ENCODE measurements at regions not wholly inside any gene's neighbourhood (a gene's known extent, or its start where the extent isn't known, plus 50 kb on each side); places are given as distances from the start of the nearest gene placed in this dataset.

GRCh38 chr10:107626862-107627261 is 462.4 kb upstream of the SORCS1 start:
- H4K91ac ChIP-seq (replicated peaks; ENCODE audit: insufficient read length, low read length) = no peak overlapping the region
- H2AFZ ChIP-seq (ENCODE audit: low read length) = no peak overlapping the region
- no peak overlapping the region for H2BK5ac ChIP-seq (ENCODE audit: low read depth, low read length)
- no peak overlapping the region for H3K4me2 ChIP-seq (ENCODE audit: insufficient read depth in 1 of 2, low read depth in 2 of 2, low read length in 2 of 2)
- ChIA-PET POLR2A (ENCODE audit: partially characterized antibody) (no interaction called here), CTCF (ENCODE audit: partially characterized antibody) (no interaction called here)
- H4K8ac ChIP-seq (ENCODE audit: extremely low read depth, insufficient read depth, low read length) = no peak overlapping the region
- H3K27ac ChIP-seq (ENCODE audit: low read depth, low read length) = no peak overlapping the region
- 88% methylated on average over 3 of the region's 3 CpGs; no CpG with 5 or more reads in 1 of the 2 experiments for WGBS, 2 experiments (ENCODE audit: extremely low coverage in 1 of 2, insufficient coverage in 1 of 2, insufficient read length in 1 of 2, insufficient replicate concordance in 2 of 2, low coverage in 1 of 2, low lambda C conversion rate in 2 of 2, missing lambda C conversion rate in 1 of 2)
- no peak overlapping the region for H3K23ac ChIP-seq (ENCODE audit: insufficient read length)
- FAIRE-seq (no peak), DNase-seq (ENCODE audit: low read depth in 1 of 2, low spot score in 2 of 2) (no peak)
- H2BK20ac ChIP-seq (ENCODE audit: low read length) = no peak overlapping the region
- no peaks in the 10 kb centered on the region for H3K4me1 ChIP-seq (replicated peaks in 1 of 4; ENCODE audit: control insufficient read depth in 3 of 4, insufficient read depth in 4 of 4, low read length in 3 of 4)
- H3K4me3 ChIP-seq (ENCODE audit: extremely low read depth in 1 of 4, insufficient read depth in 2 of 4, low read depth in 3 of 4, low read length in 4 of 4) = no peak overlapping the region
- H3K9ac ChIP-seq (replicated peaks in 1 of 4; ENCODE audit: extremely low read depth in 1 of 4, low read depth in 3 of 4, low read length in 3 of 4) = no peak overlapping the region
- no peak overlapping the region for H2AK5ac ChIP-seq (ENCODE audit: low read depth, low read length)
- no peak overlapping the region for H2BK120ac ChIP-seq (replicated peaks; ENCODE audit: low read depth, low read length)
- no peak for TF ChIP-seq RNF2 (IDR thresholded peaks at IDR 0.05; ENCODE audit: borderline replicate concordance, low read depth, low read length, missing control alignments, poor library complexity, severe bottlenecking)
- TF ChIP-seq TAF7 (optimal IDR thresholded peaks at IDR 0.05; ENCODE audit: borderline replicate concordance, low read depth, low read length) = no peak
- no peak overlapping the region for H4K5ac ChIP-seq (ENCODE audit: insufficient read length, low read depth, low read length)
- no peak overlapping the region for H3K4ac ChIP-seq (replicated peaks; ENCODE audit: insufficient read length, low read depth, low read length)
- H3K9me3 ChIP-seq (ENCODE audit: insufficient read depth in 2 of 2, low read depth in 1 of 2, low read length in 1 of 2) = no peaks in the 10 kb centered on the region
- H2BK12ac ChIP-seq (ENCODE audit: low read depth, low read length) = no peak overlapping the region
- no peaks in the 10 kb centered on the region for H3K27me3 ChIP-seq (replicated peaks in 1 of 4; ENCODE audit: control insufficient read depth in 3 of 4, extremely low read depth in 1 of 4, insufficient read depth in 3 of 4, low read length in 3 of 4)
- no peak overlapping the region for H3K14ac ChIP-seq (ENCODE audit: insufficient read length)
- no peak overlapping the region for H3K18ac ChIP-seq (ENCODE audit: extremely low read depth, low read length)
- H3K23me2 ChIP-seq (ENCODE audit: low read depth, low read length) = no peaks in the 10 kb centered on the region
- H3K79me1 ChIP-seq (ENCODE audit: low read depth, low read length) = no peaks in the 10 kb centered on the region
- no peaks in the 10 kb centered on the region for H3K79me2 ChIP-seq (ENCODE audit: control insufficient read depth in 1 of 2, insufficient read depth in 2 of 2, low read length in 2 of 2)
- no peak overlapping the region for H2BK15ac ChIP-seq (ENCODE audit: low read length)
- H3K56ac ChIP-seq (replicated peaks; ENCODE audit: insufficient read length, low read depth, low read length) = no peak overlapping the region
- no peaks in the 10 kb centered on the region for H3K36me3 ChIP-seq (ENCODE audit: control insufficient read depth in 2 of 4, insufficient read depth in 4 of 4, low read length in 3 of 4)
- no peaks in the 10 kb centered on the region for H4K20me1 ChIP-seq (replicated peaks in 1 of 2; ENCODE audit: control insufficient read depth in 1 of 2, insufficient read depth in 2 of 2, low read length in 2 of 2)
